GM23338 (cell line): ENCODE measurements at regions not wholly inside any gene's neighbourhood (a gene's known extent, or its start where the extent isn't known, plus 50 kb on each side); places are given as distances from the start of the nearest gene placed in this dataset.

Experiments used
- CREB1 ChIP-seq: fragments of 250-450 bp; sonication (Bioruptor Pico); IDR thresholded peaks from 2 replicates; pipeline ENCODE4 v1.5.0; 2020; ENCODE audit warnings: low read depth, mild to moderate bottlenecking, moderate library complexity
- EZH2 ChIP-seq: fragments of 200-600 bp; sonication (generic); IDR thresholded peaks from one replicate; pipeline ENCODE4 v1.8.0; 2017; ENCODE audit warnings: antibody characterized with exemption, mild to moderate bottlenecking, low read depth; ENCODE audit not compliant: unreplicated experiment
- EZH2phosphoT487 ChIP-seq: fragments of 200-600 bp; sonication (generic); IDR thresholded peaks from one replicate; pipeline ENCODE4 v1.8.1; 2018; ENCODE audit warnings: antibody characterized with exemption; ENCODE audit not compliant: unreplicated experiment
- JUNB ChIP-seq: IDR thresholded peaks from one replicate; pipeline ENCODE4 v1.6.1; 2016; ENCODE audit warnings: antibody characterized with exemption; ENCODE audit not compliant: unreplicated experiment
- POLR2AphosphoS5 ChIP-seq: IDR thresholded peaks from 2 replicates; pipeline ENCODE4 v1.6.1; 2016; ENCODE audit warnings: antibody characterized with exemption, low read depth
- STAT1 ChIP-seq: IDR thresholded peaks from one replicate; pipeline ENCODE4 v1.6.1; 2016; ENCODE audit warnings: antibody characterized with exemption; ENCODE audit not compliant: unreplicated experiment
- ZNF114 ChIP-seq: fragments of 250-450 bp; sonication (Bioruptor Pico); IDR thresholded peaks from 2 replicates; pipeline ENCODE4 v1.5.0; 2020; ENCODE audit warnings: mild to moderate bottlenecking, moderate library complexity
- ZNF331 ChIP-seq: fragments of 250-450 bp; sonication (Bioruptor Pico); IDR thresholded peaks from 2 replicates; pipeline ENCODE4 v1.5.0; 2020; ENCODE audit warnings: low read depth, mild to moderate bottlenecking, moderate library complexity
- TF ChIP-seq, protein P1 (sequence below), 2 experiments: fragments of 200-600 bp in 1 of 2; sonication (generic) in 1 of 2; conservative IDR thresholded peaks; 2 replicates each; pipeline versions ENCODE4 v1.5.1 to v1.6.1; 2016 to 2017; ENCODE audit warnings: antibody characterized with exemption in 2 of 2, low read depth in 2 of 2, mild to moderate bottlenecking in 2 of 2, moderate library complexity in 1 of 2
- TF ChIP-seq, protein P2 (sequence below): IDR thresholded peaks from one replicate; pipeline ENCODE4 v1.6.1; 2018; ENCODE audit warnings: antibody characterized with exemption; ENCODE audit not compliant: unreplicated experiment

GRCh38 chr1:235021815-235022214, 106.8 kb downstream of the TOMM20 start:
- TF ChIP-seq, protein P1, sequence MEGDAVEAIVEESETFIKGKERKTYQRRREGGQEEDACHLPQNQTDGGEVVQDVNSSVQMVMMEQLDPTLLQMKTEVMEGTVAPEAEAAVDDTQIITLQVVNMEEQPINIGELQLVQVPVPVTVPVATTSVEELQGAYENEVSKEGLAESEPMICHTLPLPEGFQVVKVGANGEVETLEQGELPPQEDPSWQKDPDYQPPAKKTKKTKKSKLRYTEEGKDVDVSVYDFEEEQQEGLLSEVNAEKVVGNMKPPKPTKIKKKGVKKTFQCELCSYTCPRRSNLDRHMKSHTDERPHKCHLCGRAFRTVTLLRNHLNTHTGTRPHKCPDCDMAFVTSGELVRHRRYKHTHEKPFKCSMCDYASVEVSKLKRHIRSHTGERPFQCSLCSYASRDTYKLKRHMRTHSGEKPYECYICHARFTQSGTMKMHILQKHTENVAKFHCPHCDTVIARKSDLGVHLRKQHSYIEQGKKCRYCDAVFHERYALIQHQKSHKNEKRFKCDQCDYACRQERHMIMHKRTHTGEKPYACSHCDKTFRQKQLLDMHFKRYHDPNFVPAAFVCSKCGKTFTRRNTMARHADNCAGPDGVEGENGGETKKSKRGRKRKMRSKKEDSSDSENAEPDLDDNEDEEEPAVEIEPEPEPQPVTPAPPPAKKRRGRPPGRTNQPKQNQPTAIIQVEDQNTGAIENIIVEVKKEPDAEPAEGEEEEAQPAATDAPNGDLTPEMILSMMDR (conservative IDR thresholded peaks at IDR 0.05; ENCODE audit: low read depth in 2 of 2) = no peak
- TF ChIP-seq, protein P2, sequence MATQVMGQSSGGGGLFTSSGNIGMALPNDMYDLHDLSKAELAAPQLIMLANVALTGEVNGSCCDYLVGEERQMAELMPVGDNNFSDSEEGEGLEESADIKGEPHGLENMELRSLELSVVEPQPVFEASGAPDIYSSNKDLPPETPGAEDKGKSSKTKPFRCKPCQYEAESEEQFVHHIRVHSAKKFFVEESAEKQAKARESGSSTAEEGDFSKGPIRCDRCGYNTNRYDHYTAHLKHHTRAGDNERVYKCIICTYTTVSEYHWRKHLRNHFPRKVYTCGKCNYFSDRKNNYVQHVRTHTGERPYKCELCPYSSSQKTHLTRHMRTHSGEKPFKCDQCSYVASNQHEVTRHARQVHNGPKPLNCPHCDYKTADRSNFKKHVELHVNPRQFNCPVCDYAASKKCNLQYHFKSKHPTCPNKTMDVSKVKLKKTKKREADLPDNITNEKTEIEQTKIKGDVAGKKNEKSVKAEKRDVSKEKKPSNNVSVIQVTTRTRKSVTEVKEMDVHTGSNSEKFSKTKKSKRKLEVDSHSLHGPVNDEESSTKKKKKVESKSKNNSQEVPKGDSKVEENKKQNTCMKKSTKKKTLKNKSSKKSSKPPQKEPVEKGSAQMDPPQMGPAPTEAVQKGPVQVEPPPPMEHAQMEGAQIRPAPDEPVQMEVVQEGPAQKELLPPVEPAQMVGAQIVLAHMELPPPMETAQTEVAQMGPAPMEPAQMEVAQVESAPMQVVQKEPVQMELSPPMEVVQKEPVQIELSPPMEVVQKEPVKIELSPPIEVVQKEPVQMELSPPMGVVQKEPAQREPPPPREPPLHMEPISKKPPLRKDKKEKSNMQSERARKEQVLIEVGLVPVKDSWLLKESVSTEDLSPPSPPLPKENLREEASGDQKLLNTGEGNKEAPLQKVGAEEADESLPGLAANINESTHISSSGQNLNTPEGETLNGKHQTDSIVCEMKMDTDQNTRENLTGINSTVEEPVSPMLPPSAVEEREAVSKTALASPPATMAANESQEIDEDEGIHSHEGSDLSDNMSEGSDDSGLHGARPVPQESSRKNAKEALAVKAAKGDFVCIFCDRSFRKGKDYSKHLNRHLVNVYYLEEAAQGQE = no peak
- TF ChIP-seq EZH2 (no peak), POLR2AphosphoS5 (no peak), ZNF114 (CRISPR knock-in tag) (no peak), EZH2phosphoT487 (no peak), CREB1 (CRISPR knock-in tag) (no peak), STAT1 (no peak), ZNF331 (CRISPR knock-in tag) (no peak), JUNB (no peak)
